CD4-positive, alpha-beta T cell treated with Interferon gamma for 1 hour (primary cell): ENCODE measurements at regions not wholly inside any gene's neighbourhood (a gene's known extent, or its start where the extent isn't known, plus 50 kb on each side); places are given as distances from the start of the nearest gene placed in this dataset.

Source experiments
- DNase-seq: peaks from one replicate; pipeline ENCODE4 v3.0.0-alpha.2; 2020

GRCh38 chr21:40901691-40902090, 54.7 kb upstream of the DSCAM start:
- no peak for DNase-seq

GRCh38 chr21:40902299-40902698, 55.3 kb upstream of the DSCAM start:
- no peak for DNase-seq

GRCh38 chr21:40902993-40903392, 56.0 kb upstream of the DSCAM start:
- DNase-seq, result no peak

- DNase-seq, result no peak
Observed at GRCh38 chr21:40905251-40905650, 58.3 kb upstream of the DSCAM start.

GRCh38 chr21:40912375-40912774, 65.4 kb upstream of the DSCAM start:
- no peak for DNase-seq

- DNase-seq, result no peak
Observed at GRCh38 chr21:40915114-40915513, 68.2 kb upstream of the DSCAM start.

GRCh38 chr21:40923407-40923806, 76.4 kb upstream of the DSCAM start:
- DNase-seq, result no peak

- no peak for DNase-seq
Observed at GRCh38 chr21:40923901-40924300, 76.9 kb upstream of the DSCAM start.

GRCh38 chr21:40924641-40925040, 77.7 kb upstream of the DSCAM start:
- DNase-seq, result no peak

GRCh38 chr21:40926238-40926637, 79.3 kb upstream of the DSCAM start:
- no peak for DNase-seq

- no peak for DNase-seq
Observed at GRCh38 chr21:40929833-40930232, 82.9 kb upstream of the DSCAM start.

- no peak for DNase-seq
Observed at GRCh38 chr21:40931197-40931596, 84.2 kb upstream of the DSCAM start.

- DNase-seq, result no peak
Observed at GRCh38 chr21:40936178-40936577, 89.2 kb upstream of the DSCAM start.

- no peak for DNase-seq
Observed at GRCh38 chr21:40936771-40937261, 89.9 kb upstream of the DSCAM start.

- no peak for DNase-seq
Observed at GRCh38 chr21:40938078-40938477, 91.1 kb upstream of the DSCAM start.

- DNase-seq, result no peak
Observed at GRCh38 chr21:40938611-40939010, 91.7 kb upstream of the DSCAM start.

- no peak for DNase-seq
Observed at GRCh38 chr21:40947713-40948112, 100.8 kb upstream of the DSCAM start.

GRCh38 chr21:40950970-40951369, 104.0 kb upstream of the DSCAM start:
- DNase-seq, result no peak

GRCh38 chr21:40952551-40953323, 105.8 kb upstream of the DSCAM start:
- DNase-seq, result no peak

- no peak for DNase-seq
Observed at GRCh38 chr21:40964691-40965090, 117.7 kb upstream of the DSCAM start.

GRCh38 chr21:40967771-40968170, 120.8 kb upstream of the DSCAM start:
- no peak for DNase-seq

GRCh38 chr21:40972151-40972550, 125.2 kb upstream of the DSCAM start:
- no peak for DNase-seq

GRCh38 chr21:40976198-40977109, 129.5 kb upstream of the DSCAM start:
- DNase-seq, result no peak

- DNase-seq, result no peak
Observed at GRCh38 chr21:40985370-40985769, 138.4 kb upstream of the DSCAM start.
